NB4 (cell line): ENCODE measurements at regions not wholly inside any gene's neighbourhood (a gene's known extent, or its start where the extent isn't known, plus 50 kb on each side); places are given as distances from the start of the nearest gene placed in this dataset.

Experiments used
- DNase-seq: peaks from one replicate; pipeline ENCODE4 v3.0.0; 2010; ENCODE audit warnings: low read depth
- H3K4me3 ChIP-seq: one replicate; pipeline ENCODE4 v1.5.1; 2011; ENCODE audit warnings: mild to moderate bottlenecking, low read depth, low read length, moderate library complexity
- CTCF ChIP-seq: IDR thresholded peaks from one replicate; pipeline ENCODE4 v1.5.1; 2012; ENCODE audit warnings: low read depth, low read length
- MAX ChIP-seq: IDR thresholded peaks from 2 replicates; pipeline ENCODE4 v1.6.1; 2011; ENCODE audit warnings: low read depth, low read length
- MYC ChIP-seq: IDR thresholded peaks from 2 replicates; pipeline ENCODE4 v1.6.1; 2011; ENCODE audit warnings: low read depth, low read length
- POLR2A ChIP-seq: IDR thresholded peaks from 2 replicates; pipeline ENCODE4 v1.6.1; 2011; ENCODE audit warnings: mild to moderate bottlenecking; ENCODE audit not compliant: insufficient read length; ENCODE audit errors: extremely low read depth

DNA sequence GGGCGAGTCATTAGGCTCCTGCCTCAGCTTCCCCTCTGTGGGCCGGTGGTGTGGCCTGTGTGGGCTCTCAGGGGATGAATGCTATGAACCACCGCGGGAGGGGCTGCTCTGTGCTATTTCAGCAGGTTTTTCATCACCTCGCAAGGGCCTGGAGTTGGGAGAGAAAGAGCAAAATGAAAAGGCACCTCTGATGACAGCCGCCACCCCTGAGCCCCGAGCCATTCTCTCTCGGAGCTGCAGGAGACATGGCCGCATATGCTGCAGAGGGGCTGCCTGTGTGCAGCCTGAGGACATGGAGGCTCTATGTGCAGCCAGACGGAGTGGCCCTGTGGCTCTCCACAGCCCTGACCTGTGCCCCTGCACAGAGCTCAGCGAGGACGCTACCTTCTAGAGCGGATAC, 96.2 kb upstream of the CTDP1 start:
- H3K4me3 ChIP-seq: no peak overlapping the region
- TF ChIP-seq MYC (no peak), MAX (no peak), CTCF (no peak), POLR2A (no peak)

DNA sequence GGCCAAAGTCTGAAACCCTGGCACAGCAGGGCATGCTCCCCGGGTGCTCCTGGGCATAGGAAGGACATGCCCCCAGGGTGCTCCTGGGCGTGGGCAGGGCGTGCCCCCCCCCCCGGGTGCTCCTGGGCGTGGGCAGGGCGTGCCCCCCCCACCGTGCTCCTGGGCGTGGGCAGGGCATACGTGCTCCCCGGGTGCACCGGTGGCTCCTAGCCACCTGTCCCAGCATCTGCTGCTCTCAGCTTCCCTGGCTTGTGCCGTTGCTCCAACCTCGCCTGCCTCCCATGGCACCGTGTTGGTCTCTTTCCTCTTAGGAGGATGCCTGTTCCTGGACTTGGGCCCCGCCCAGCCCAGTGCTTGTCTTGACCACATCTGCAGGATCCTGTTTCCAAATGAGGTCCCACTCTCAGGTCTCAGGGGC, 95.6 kb upstream of the CTDP1 start:
- TF ChIP-seq CTCF: no peak
- TF ChIP-seq MYC: no peak
- no peak for TF ChIP-seq POLR2A
- no peak for TF ChIP-seq MAX
- DNase-seq: no peak
- H3K4me3 ChIP-seq: no peak overlapping the region

More for the DNA sequence above, 96.2 kb upstream of the CTDP1 start:
- no peak for DNase-seq

- no peak for TF ChIP-seq CTCF
- TF ChIP-seq MAX: no peak
- no peak for TF ChIP-seq MYC
- TF ChIP-seq POLR2A: no peak
- DNase-seq: no peak
- H3K4me3 ChIP-seq: no peak overlapping the region
These were observed 94.9 kb upstream of the CTDP1 start for GRCh38 chr18:79584491-79585394.

GRCh38 chr18:79585395-79586370, 93.9 kb upstream of the CTDP1 start:
- peak; percentile 35 for DNase-seq
- no peak overlapping the region for H3K4me3 ChIP-seq
- TF ChIP-seq CTCF: no peak
- TF ChIP-seq POLR2A: no peak
- no peak for TF ChIP-seq MYC
- no peak for TF ChIP-seq MAX

GRCh38 chr18:79586436-79587225, 93.0 kb upstream of the CTDP1 start:
- no peak for TF ChIP-seq MYC
- TF ChIP-seq MAX: no peak
- TF ChIP-seq CTCF: no peak
- H3K4me3 ChIP-seq: no peak overlapping the region
- no peak for DNase-seq
